Glutamatergic neuron (in vitro differentiated cells): ENCODE measurements at regions not wholly inside any gene's neighbourhood (a gene's known extent, or its start where the extent isn't known, plus 50 kb on each side); places are given as distances from the start of the nearest gene placed in this dataset.

Experiments used
- DNase-seq: peaks from one replicate; pipeline ENCODE4 v3.0.0; 2022
- H3K27ac Mint-ChIP-seq: one replicate; pipeline ENCODE4 v1.8.0; 2020; ENCODE audit warnings: mild to moderate bottlenecking, mixed read lengths, inconsistent platforms; ENCODE audit not compliant: unreplicated experiment
- H3K27me3 Mint-ChIP-seq: one replicate; pipeline ENCODE4 v1.8.0; 2020; ENCODE audit warnings: mild to moderate bottlenecking, moderate library complexity, mixed read lengths, inconsistent platforms; ENCODE audit not compliant: unreplicated experiment
- H3K36me3 Mint-ChIP-seq: one replicate; pipeline ENCODE4 v1.8.0; 2020; ENCODE audit warnings: mild to moderate bottlenecking, mixed read lengths, inconsistent platforms; ENCODE audit not compliant: unreplicated experiment
- H3K4me1 Mint-ChIP-seq: one replicate; pipeline ENCODE4 v1.8.0; 2020; ENCODE audit warnings: mild to moderate bottlenecking, low read depth, mixed read lengths, inconsistent platforms; ENCODE audit not compliant: unreplicated experiment
- H3K4me3 Mint-ChIP-seq: one replicate; pipeline ENCODE4 v1.8.0; 2020; ENCODE audit warnings: mild to moderate bottlenecking, mixed read lengths, inconsistent platforms; ENCODE audit not compliant: unreplicated experiment
- H3K9me3 Mint-ChIP-seq: one replicate; pipeline ENCODE4 v1.8.0; 2020; ENCODE audit warnings: mild to moderate bottlenecking, moderate library complexity, mixed read lengths, inconsistent platforms; ENCODE audit not compliant: unreplicated experiment
- TF ChIP-seq, protein P1 (sequence below): fragments of 200-600 bp; sonication (generic); IDR thresholded peaks from one replicate; pipeline ENCODE4 v1.5.0; 2021; ENCODE audit not compliant: partially characterized antibody, unreplicated experiment

DNA sequence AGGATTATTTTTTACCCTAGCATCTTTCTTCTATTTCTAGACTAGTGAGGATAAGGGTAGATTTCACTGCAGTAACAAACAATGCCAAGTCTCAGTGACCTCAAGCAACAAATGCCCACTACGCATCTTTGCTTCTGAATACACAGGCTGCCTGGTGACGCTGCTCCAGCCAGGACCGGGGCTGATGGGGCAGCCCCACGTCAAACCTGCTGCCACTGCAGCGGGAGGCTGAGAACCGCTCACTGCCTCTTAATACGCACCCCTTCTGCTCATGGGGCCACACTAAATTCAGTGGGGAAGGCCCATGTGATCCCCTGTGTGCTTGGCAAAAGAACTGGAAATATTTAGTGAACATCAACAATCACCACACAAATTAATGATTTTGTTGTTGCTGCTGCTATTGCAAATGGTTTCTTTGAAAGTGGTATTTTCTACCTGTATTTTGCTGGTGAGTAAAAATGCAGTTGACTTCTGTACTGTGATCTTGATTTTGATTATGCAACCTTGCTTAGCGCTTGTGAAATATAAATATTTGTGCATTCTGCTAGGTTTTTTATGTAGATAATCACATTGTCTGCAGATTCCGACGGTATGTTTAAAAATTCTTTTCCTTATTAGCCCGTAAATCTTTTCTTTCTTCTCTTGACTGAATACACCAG, 139.5 kb upstream of the SPACA7 start:
- Mint-ChIP-seq H3K4me3 (no peak overlapping the region), H3K9me3 (peaks cover 3% of the 10 kb centered on the region), H3K27me3 (peaks cover 5% of the 10 kb centered on the region), H3K36me3 (peaks cover 7% of the 10 kb centered on the region), H3K27ac (no peak overlapping the region), H3K4me1 (no peaks in the 10 kb centered on the region)
- no peak for DNase-seq
- TF ChIP-seq, protein P1, sequence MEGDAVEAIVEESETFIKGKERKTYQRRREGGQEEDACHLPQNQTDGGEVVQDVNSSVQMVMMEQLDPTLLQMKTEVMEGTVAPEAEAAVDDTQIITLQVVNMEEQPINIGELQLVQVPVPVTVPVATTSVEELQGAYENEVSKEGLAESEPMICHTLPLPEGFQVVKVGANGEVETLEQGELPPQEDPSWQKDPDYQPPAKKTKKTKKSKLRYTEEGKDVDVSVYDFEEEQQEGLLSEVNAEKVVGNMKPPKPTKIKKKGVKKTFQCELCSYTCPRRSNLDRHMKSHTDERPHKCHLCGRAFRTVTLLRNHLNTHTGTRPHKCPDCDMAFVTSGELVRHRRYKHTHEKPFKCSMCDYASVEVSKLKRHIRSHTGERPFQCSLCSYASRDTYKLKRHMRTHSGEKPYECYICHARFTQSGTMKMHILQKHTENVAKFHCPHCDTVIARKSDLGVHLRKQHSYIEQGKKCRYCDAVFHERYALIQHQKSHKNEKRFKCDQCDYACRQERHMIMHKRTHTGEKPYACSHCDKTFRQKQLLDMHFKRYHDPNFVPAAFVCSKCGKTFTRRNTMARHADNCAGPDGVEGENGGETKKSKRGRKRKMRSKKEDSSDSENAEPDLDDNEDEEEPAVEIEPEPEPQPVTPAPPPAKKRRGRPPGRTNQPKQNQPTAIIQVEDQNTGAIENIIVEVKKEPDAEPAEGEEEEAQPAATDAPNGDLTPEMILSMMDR, result no peak

- Mint-ChIP-seq H3K27ac (no peak overlapping the region), H3K27me3 (peaks cover 4% of the 10 kb centered on the region)
Measured at GRCh38 chr13:112238436-112238995, 137.6 kb upstream of the SPACA7 start.

GRCh38 chr13:112240076-112240475, 136.1 kb upstream of the SPACA7 start:
- H3K4me3 Mint-ChIP-seq, result no peak overlapping the region
- peaks cover 2% of the 10 kb centered on the region for H3K9me3 Mint-ChIP-seq
- peaks cover 5% of the 10 kb centered on the region for H3K27me3 Mint-ChIP-seq
- H3K27ac Mint-ChIP-seq, result no peak overlapping the region
- no peak for DNase-seq
- H3K4me1 Mint-ChIP-seq, result no peaks in the 10 kb centered on the region
- TF ChIP-seq, protein P1, result no peak
- H3K36me3 Mint-ChIP-seq, result peaks cover 3% of the 10 kb centered on the region

More at GRCh38 chr13:112238436-112238995, 137.6 kb upstream of the SPACA7 start:
- Mint-ChIP-seq H3K4me1 (no peaks in the 10 kb centered on the region), H3K9me3 (peaks cover 2% of the 10 kb centered on the region), H3K4me3 (no peak overlapping the region), H3K36me3 (peaks cover 7% of the 10 kb centered on the region)
- DNase-seq, result no peak
- TF ChIP-seq, protein P1, result no peak

DNA sequence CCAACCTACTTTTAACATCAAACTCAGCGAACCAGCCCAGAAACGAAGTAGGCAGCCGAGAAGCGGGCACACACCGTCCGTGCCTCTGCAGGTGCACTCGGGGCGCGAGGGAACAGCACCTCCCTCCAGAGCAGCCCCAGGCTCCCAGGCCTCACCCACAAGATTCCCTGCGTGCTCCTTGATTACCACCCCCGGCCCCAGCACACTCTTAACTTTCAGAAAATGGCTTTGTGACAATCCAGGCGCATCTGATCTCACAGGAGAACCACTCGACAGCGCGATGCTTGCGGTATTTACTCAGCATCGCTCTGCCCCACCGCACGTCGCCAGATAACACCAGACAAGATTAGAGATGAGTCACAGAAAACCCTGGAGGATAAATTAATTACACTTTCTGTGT, 134.9 kb upstream of the SPACA7 start:
- H3K4me3 Mint-ChIP-seq, result no peak overlapping the region
- H3K27me3 Mint-ChIP-seq, result peaks cover 3% of the 10 kb centered on the region
- peaks cover 2% of the 10 kb centered on the region for H3K9me3 Mint-ChIP-seq
- TF ChIP-seq, protein P1, result no peak
- no peaks in the 10 kb centered on the region for H3K36me3 Mint-ChIP-seq
- DNase-seq, result no peak
- no peak overlapping the region for H3K27ac Mint-ChIP-seq
- no peaks in the 10 kb centered on the region for H3K4me1 Mint-ChIP-seq

DNA sequence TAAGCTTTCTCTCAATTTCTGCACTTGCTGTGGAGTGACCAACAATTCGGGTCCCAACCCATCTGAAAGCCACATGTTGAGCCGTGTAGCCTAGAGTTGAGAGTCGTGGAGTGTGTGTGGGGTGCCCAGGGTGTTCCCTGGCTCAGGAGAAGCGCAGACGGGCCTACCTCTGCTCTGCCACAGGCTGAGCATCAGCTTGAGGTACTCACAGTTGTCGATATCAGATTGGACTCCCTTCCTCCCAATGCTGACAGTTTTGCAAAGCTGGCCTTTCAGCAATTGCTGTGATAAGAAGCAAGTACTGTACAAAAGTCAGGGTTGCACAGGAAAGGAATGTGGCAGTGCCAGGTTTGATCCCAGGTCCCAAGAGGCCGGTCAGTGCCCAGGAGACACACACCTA, 133.4 kb upstream of the SPACA7 start:
- peaks cover 5% of the 10 kb centered on the region for H3K27me3 Mint-ChIP-seq
- no peak overlapping the region for H3K4me3 Mint-ChIP-seq
- no peaks in the 10 kb centered on the region for H3K9me3 Mint-ChIP-seq
- no peak for DNase-seq
- TF ChIP-seq, protein P1, result no peak
- H3K27ac Mint-ChIP-seq, result no peak overlapping the region
- no peaks in the 10 kb centered on the region for H3K4me1 Mint-ChIP-seq
- H3K36me3 Mint-ChIP-seq, result no peaks in the 10 kb centered on the region
